Brain microvascular endothelial cell (primary cell): ENCODE measurements at regions not wholly inside any gene's neighbourhood (a gene's known extent, or its start where the extent isn't known, plus 50 kb on each side); places are given as distances from the start of the nearest gene placed in this dataset.

Experiments
- DNase-seq: peaks from one replicate; pipeline ENCODE4 v3.0.0-alpha.2; 2020
- H3K27ac ChIP-seq: fragments of 250-450 bp; sonication (Bioruptor Pico); 2 replicates; pipeline ENCODE4 v1.5.1; 2020; ENCODE audit warnings: mild to moderate bottlenecking, moderate library complexity
- H3K27me3 ChIP-seq: fragments of 250-450 bp; sonication (Bioruptor Pico); replicated peaks from 2 replicates; pipeline ENCODE4 v1.5.1; 2020; ENCODE audit warnings: mild to moderate bottlenecking
- H3K36me3 ChIP-seq: fragments of 250-450 bp; sonication (Bioruptor Pico); replicated peaks from 2 replicates; pipeline ENCODE4 v1.5.1; 2020; ENCODE audit warnings: mild to moderate bottlenecking
- H3K4me3 ChIP-seq: 2 replicates; pipeline ENCODE4 v1.5.1; 2011; ENCODE audit warnings: low read depth, mild to moderate bottlenecking, control low read depth, low read length, moderate library complexity
- CTCF ChIP-seq: IDR thresholded peaks from 2 replicates; pipeline ENCODE4 v1.5.1; 2011; ENCODE audit warnings: low read depth, mild to moderate bottlenecking, moderate library complexity, low read length, control low read depth, inconsistent platforms; ENCODE audit errors: missing control alignments
- in situ Hi-C: cut with HindIII; loops from 2 replicates; pipeline ENCODE4 v1.10.0; 2017; ENCODE audit warnings: low sequenced_read_pairs, low pct_ligation_motif_present

- DNase-seq, result no peak
- H3K36me3 ChIP-seq, result no peaks in the 10 kb centered on the region
- no peaks in the 10 kb centered on the region for H3K27me3 ChIP-seq
- H3K27ac ChIP-seq, result no peak overlapping the region
- in situ Hi-C loops, result no loop called here
- no peak overlapping the region for H3K4me3 ChIP-seq
- no peak for TF ChIP-seq CTCF
Observed at GRCh38 chr2:196449083-196449482, 190.4 kb upstream of the CCDC150 start.

- TF ChIP-seq CTCF, result no peak
- no peak for DNase-seq
- no peak overlapping the region for H3K27ac ChIP-seq
- peaks cover 12% of the 10 kb centered on the region for H3K27me3 ChIP-seq
- H3K4me3 ChIP-seq, result no peak overlapping the region
- in situ Hi-C loops, result no loop called here
- no peaks in the 10 kb centered on the region for H3K36me3 ChIP-seq
Observed at GRCh38 chr2:196452758-196453157, 186.8 kb upstream of the CCDC150 start.

- in situ Hi-C loops, result no loop called here
- peak; percentile 51 for DNase-seq
- H3K27me3 ChIP-seq, result peaks cover 16% of the 10 kb centered on the region
Observed at GRCh38 chr2:196453613-196454047, 185.9 kb upstream of the CCDC150 start.

GRCh38 chr2:196454492-196454891, 185.0 kb upstream of the CCDC150 start:
- Histone ChIP-seq H3K4me3 (no peak overlapping the region), H3K27me3 (peaks cover 16% of the 10 kb centered on the region), H3K27ac (no peak overlapping the region), H3K36me3 (no peaks in the 10 kb centered on the region)
- in situ Hi-C loops, result no loop called here
- no peak for DNase-seq
- no peak for TF ChIP-seq CTCF

More at GRCh38 chr2:196453613-196454047, 185.9 kb upstream of the CCDC150 start:
- TF ChIP-seq CTCF, result peak; percentile 77
- Histone ChIP-seq H3K36me3 (no peaks in the 10 kb centered on the region), H3K27ac (no peak overlapping the region), H3K4me3 (no peak overlapping the region)

- Histone ChIP-seq H3K36me3 (no peaks in the 10 kb centered on the region), H3K27ac (no peak overlapping the region), H3K27me3 (peaks cover 16% of the 10 kb centered on the region), H3K4me3 (no peak overlapping the region)
- in situ Hi-C loops, result no loop called here
- no peak for TF ChIP-seq CTCF
- peak; percentile 84 for DNase-seq
Observed at GRCh38 chr2:196459539-196459938, 180.0 kb upstream of the CCDC150 start.

- no peak for TF ChIP-seq CTCF
- H3K4me3 ChIP-seq, result no peak overlapping the region
- no peaks in the 10 kb centered on the region for H3K27me3 ChIP-seq
- in situ Hi-C loops, result no loop called here
- DNase-seq, result no peak
- H3K36me3 ChIP-seq, result no peaks in the 10 kb centered on the region
- H3K27ac ChIP-seq, result no peak overlapping the region
Observed at GRCh38 chr2:196463706-196464105, 175.8 kb upstream of the CCDC150 start.
